Activated CD4-positive, alpha-beta T cell treated with anti-CD3 and anti-CD28 coated beads for 24 hours (primary cell): ENCODE measurements at regions not wholly inside any gene's neighbourhood (a gene's known extent, or its start where the extent isn't known, plus 50 kb on each side); places are given as distances from the start of the nearest gene placed in this dataset.

Experiments
- DNase-seq, 2 donors: peaks; one replicate each; pipeline ENCODE4 v3.0.0-alpha.2; 2020; ENCODE audit warnings: low read depth in 2 of 2

DNA sequence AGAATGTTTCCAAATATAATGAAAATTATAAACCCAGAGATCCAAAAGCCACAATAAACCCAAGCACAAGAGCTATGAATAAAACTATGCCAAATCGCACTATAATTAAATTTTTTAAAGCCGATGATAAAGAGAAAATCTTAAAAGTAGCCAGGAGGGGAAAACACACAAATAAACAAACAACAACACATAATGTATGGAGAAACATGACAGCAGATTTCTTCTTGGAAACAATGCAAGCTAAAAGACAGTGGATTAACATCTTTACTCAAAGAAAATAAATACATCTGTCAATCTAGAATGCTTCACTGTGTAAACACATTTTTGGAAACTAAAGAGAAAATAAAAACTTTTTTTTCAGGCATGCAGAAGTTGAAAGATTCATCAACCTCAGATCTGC is 53.0 kb upstream of the SMOX start:
- DNase-seq: no peak

DNA sequence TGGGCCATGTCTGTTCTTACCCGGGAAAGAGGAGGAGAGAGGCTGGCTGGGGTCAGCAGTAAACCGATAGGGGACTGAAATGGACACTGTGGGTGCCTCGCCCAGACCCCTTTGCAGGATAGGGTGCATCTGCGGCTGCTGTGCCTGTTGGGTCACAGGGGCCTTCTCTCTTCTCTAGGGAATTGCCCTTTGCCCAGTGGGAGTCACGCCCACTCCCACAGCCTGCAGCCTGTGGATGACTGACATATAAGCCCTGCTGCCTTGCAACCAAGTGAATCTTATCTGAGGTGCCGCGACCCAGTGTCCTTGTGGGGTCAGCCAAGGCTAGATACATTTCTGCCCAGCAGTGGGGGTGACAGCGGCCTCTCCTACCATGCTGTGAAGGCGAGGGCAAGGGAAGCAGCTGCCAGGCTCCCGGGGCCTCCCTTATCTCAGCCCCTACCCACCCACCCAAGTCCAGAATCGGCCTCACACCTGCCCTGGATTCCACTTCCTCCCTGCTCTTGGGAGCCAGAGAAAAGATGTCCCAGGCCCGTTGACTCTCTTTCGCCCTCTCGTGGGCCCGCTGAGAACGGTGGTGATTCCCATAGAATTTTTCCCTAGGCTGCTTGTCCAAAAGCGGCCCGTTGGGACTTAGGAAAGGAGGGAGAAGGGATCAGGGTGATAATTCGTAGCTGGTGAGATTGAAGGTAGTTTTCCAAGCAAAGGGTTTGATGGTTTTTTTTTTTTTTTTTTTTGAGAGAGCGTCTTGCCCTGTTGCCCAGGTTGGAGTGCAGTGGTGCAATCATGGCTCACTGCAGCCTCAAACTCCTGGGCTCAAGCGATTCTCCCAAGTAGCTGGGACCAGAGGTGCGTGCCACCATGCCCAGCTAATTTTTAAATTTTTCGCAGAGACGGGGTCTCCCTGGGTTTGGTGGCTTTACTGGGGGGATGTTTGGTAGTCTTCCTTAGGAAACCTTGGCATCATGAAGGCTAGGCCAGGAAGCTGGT is 56.8 kb upstream of the SMOX start:
- peak; percentile 22 to 40 for DNase-seq

GRCh38 chr20:4090756-4091489 is 57.7 kb upstream of the SMOX start:
- DNase-seq: no peak

DNA sequence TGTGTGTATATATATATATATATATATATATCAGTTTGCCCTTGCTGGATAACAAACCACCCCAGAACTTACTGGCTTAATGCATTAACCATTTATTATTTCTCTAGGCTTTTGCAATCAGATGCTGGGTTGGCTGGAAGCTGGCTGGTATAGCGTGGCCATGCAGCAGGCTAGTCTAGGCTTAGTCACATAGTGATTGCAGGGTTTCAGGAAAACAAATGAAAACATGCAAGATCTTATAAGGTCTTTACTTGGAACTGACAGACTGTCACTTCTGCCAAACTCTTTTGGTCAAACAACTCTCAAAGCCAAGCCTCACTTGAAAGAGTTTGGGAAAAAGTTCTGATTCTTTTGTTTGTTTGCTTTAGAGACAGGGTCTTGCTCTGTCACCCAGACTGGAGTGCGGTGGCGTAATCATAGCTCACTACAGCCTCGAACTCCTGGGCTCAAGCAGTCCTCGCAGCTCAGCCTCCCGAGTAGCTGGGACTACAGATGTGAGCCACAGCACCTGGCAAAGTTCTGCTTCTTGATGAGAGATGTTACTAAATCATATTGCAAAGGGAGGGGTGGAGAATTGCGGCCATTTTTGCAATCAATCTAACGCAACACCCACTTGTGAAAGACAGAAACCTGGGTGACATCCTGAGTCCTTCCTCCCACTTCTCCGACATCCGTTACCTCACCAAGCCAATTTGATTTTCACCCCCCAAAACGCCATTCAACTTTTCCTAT is 58.7 kb upstream of the SMOX start:
- DNase-seq: no peak

DNA sequence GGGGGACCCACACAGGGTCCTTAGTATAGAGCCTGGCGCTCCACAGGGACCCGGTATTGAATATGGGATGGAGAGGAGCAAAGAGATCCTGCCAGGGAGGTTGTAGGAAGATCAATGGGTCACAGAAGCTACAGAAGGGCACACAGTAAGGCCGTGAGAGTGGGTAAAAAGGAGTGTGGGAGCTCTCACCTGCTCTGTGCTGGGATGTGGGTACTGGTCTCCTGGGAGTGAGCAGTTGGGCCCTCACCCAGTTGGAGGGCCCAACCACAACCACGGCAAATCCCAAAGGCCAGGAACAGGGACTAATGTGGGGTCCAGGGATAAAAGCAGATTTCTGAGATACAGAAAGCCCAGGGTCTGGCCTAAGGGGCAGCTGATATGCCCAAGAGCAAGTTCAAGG is 59.9 kb upstream of the SMOX start:
- DNase-seq: no peak

DNA sequence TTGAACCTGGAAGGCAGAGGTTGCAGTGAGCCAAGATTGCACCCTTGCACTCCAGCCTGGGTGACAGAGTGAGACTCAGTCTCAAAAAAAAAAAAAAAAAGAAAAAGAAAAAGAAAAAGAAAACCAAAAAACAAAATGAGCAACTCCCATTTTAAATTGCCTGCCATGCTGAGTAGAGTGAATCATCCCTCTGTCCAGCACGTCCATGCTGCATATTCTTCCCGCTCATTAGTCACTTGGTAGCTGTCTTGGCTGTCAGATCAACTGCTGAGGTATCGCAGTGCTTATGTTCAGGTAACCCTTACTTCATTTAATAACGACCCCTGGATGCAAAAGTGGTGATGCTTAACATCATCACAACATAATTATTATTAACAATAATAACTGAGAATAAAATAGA is 60.7 kb upstream of the SMOX start:
- no peak for DNase-seq

DNA sequence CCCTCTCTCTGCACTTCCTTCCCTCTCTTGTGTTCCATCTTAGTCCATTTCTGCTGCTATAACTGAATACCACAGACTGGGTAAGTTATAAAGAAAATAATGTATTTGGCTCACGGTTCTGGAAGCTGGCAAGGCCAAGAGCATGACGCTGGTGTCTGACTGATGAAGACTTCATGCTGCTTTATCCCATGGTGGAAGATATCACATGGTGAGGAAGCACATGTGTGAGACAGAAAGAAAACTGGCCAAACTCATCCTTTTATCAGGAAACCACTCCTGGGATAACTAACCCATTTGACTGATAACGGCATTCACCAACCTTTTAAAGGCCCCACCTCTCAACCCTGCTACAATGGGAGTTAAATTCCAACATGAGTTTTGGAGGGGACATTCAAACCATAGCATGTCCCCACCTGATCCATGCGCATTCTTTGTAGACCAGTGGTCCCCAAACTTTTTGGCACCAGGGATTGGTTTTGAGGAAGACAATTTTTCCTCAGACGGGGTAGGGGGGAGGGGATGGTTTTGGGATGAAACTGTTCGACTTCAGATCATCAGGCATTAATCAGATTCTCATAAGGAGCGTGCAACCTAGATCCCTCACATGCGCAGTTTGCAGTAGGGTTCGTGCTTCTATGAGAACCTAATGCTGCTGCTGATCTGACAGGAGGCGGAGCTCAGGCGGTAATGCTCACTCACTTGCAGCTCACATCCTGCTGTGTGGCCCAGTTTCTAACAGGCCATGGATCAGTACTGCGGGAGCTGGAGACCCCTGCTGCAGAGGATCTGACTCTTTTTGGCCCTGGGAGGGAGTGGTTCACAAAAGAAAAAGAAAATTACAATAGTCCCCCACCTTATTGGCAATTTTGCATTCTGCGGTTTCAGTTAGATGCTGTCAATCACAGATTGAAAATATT is 61.6 kb upstream of the SMOX start:
- DNase-seq: no peak

GRCh38 chr20:4084721-4085120 is 63.9 kb upstream of the SMOX start:
- no peak for DNase-seq

- DNase-seq: no peak
Measured at GRCh38 chr20:4084096-4084495, 64.5 kb upstream of the SMOX start.

GRCh38 chr20:4083098-4083865 is 65.3 kb upstream of the SMOX start:
- no peak for DNase-seq

GRCh38 chr20:4082406-4083097 is 66.1 kb upstream of the SMOX start:
- DNase-seq: peak in 1 of 2 donors; percentile 15

- DNase-seq: no peak
Measured at GRCh38 chr20:4081421-4081820, 66.1 kb upstream of the RNF24 start.

GRCh38 chr20:4076671-4077070 is 61.3 kb upstream of the RNF24 start:
- no peak for DNase-seq

- no peak for DNase-seq
Measured at GRCh38 chr20:4076033-4076432, 60.7 kb upstream of the RNF24 start.

DNA sequence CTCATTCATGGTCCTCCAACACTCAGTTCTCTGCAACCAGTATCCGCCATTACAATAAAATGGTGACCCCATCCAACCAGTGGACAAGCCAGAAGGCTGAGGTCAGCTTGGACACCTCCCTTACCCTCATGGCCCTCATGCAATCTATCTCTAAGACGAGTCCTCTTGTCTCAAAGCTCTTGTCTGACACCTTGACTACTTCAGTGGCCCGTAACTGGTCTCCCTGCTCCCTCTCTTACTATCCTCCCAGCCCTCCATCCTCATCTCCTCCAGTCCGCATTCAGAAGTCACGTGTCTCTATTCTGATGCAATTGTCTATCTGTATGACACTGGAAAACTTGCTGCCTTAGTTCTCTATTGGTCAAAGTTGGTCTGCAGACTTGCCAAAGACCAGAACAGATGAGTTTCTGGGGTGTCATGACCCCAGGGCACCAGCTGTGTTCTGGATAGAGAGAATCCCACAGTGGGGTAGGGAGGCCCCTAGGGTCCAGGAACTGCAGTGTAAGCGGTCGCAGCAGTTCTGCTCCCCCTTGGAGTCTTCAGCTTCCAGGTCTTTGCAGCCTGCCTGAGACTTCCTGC is 59.6 kb upstream of the RNF24 start:
- no peak for DNase-seq

DNA sequence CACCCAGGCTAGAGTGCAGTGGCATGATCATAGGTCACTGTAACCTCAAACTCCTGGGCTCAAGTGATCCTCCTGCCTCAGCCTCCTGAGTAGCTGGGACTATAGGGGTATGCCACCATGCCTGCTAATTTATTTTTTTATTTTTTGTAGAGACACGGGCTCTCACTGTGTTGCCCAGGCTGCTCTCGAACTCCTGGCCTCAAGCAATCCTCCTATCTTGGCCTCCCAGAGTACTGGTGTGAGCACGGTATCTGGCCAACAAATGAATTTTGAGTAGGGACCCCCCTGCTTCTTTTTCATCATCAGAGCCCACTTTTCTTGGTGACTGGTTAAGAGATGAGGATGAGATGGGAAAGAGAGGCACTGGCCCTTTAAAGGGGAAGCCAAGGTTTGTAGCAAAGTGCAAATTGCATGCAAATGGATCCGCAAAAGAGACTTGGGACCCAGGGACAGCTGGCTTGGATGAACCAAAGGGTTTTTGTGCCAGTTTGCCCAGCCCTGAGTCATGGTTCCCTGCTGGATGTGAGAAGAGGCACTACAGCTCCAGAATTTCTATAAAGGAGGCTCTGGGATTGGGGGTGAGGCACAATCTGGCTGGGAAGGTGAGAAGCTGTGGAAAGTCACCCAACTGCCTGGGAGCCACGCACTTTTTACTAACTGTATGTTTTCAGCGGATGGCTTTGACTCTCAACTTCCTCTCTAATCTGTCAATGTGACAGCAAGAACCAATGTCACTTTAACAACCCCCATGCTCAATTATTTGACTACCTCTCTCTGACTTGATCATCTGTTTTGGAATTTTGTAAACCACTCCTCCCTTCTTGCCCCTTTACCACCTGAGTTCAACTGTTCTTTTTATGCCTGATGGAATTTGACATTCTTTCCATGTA is 58.7 kb upstream of the RNF24 start:
- DNase-seq: no peak

GRCh38 chr20:4071178-4071693 is 55.9 kb upstream of the RNF24 start:
- DNase-seq: no peak
